SK-N-SH (cell line): ENCODE measurements at regions not wholly inside any gene's neighbourhood (a gene's known extent, or its start where the extent isn't known, plus 50 kb on each side); places are given as distances from the start of the nearest gene placed in this dataset.

Experiments
- CTCF ChIA-PET: fragments of 300-600, 350-600 bp; formaldehyde crosslinking; extraction: SDS; loops from one replicate; lab custom pipeline; 2021; lab: Yijun Ruan, JAX
- POLR2A ChIA-PET: fragments of 350-600 bp; sonication (Branson Sonifier 250); formaldehyde crosslinking; extraction: SDS; loops from one replicate; lab custom pipeline; 2020; ENCODE audit warnings: antibody characterized with exemption, inconsistent platforms; lab: Yijun Ruan, JAX
- DNase-seq: peaks from one replicate; pipeline ENCODE4 v3.0.0; 2012
- H2AFZ ChIP-seq: fragments of 200-600 bp; sonication (generic); 2 replicates; pipeline ENCODE4 v1.8.1; 2016; ENCODE audit warnings: antibody characterized with exemption, mild to moderate bottlenecking, low read depth
- H3F3A ChIP-seq: fragments of 200-600 bp; sonication (generic); replicated peaks from 2 replicates; pipeline ENCODE3; 2016; ENCODE audit warnings: antibody characterized with exemption, mild to moderate bottlenecking; ENCODE audit not compliant: insufficient read depth
- H3K27ac ChIP-seq, 2 experiments: fragments of 200-500 bp in 1 of 2; fragments of 200-600 bp in 1 of 2; sonication (Bioruptor generic) in 1 of 2; sonication (generic), shearing (Covaris generic) in 1 of 2; 2 replicates each; pipeline versions ENCODE4 v1.5.1 to v1.6.1; 2014 to 2016; ENCODE audit warnings: low read depth in 2 of 2, inconsistent platforms in 1 of 2, low read length in 1 of 2, mild to moderate bottlenecking in 1 of 2, mixed read lengths in 1 of 2
- H3K27me3 ChIP-seq: fragments of 200-600 bp; sonication (generic), shearing (Covaris generic); 2 replicates; pipeline ENCODE4 v1.6.1; 2016; ENCODE audit warnings: mixed run types; ENCODE audit not compliant: insufficient read depth
- H3K36me3 ChIP-seq, 2 experiments: fragments of 200-500 bp in 1 of 2; fragments of 200-600 bp in 1 of 2; sonication (Bioruptor generic) in 1 of 2; sonication (generic) in 1 of 2; replicated peaks in 1 of 2; 2 replicates each; pipeline versions ENCODE3 to v1.5.1; 2014 to 2016; ENCODE audit warnings: low read length in 1 of 2, mild to moderate bottlenecking in 1 of 2; ENCODE audit not compliant: insufficient read depth in 2 of 2, control insufficient read depth in 1 of 2
- H3K4me1 ChIP-seq, 2 experiments: fragments of 200-500 bp in 1 of 2; fragments of 200-600 bp in 1 of 2; sonication (Bioruptor generic) in 1 of 2; sonication (generic), shearing (Covaris generic) in 1 of 2; 2 replicates each; pipeline versions ENCODE4 v1.5.1 to v1.6.1; 2014 to 2016; ENCODE audit warnings: low read depth in 1 of 2, low read length in 1 of 2, mixed run types in 1 of 2; ENCODE audit not compliant: insufficient read depth in 2 of 2, control insufficient read depth in 1 of 2
- H3K4me2 ChIP-seq: fragments of 200-600 bp; sonication (generic), shearing (Covaris generic); 2 replicates; pipeline ENCODE4 v1.6.1; 2017; ENCODE audit warnings: mixed run types
- H3K4me3 ChIP-seq, 2 experiments: fragments of 200-500 bp in 1 of 2; fragments of 200-600 bp in 1 of 2; sonication (Bioruptor generic) in 1 of 2; sonication (generic), shearing (Covaris generic) in 1 of 2; 2 replicates each; pipeline versions ENCODE4 v1.5.1 to v1.8.1; 2014 to 2016; ENCODE audit warnings: low read depth in 2 of 2, inconsistent platforms in 1 of 2, low read length in 1 of 2, mild to moderate bottlenecking in 1 of 2, mixed read lengths in 1 of 2, moderate library complexity in 1 of 2
- H3K79me2 ChIP-seq: fragments of 200-600 bp; sonication (generic); 2 replicates; pipeline ENCODE4 v1.8.1; 2017; ENCODE audit warnings: mild to moderate bottlenecking; ENCODE audit not compliant: insufficient read depth
- H3K9ac ChIP-seq: fragments of 200-600 bp; sonication (generic); 2 replicates; pipeline ENCODE4 v1.6.1; 2017; ENCODE audit warnings: mixed run types
- H3K9me2 ChIP-seq: fragments of 200-600 bp; sonication (generic); 2 replicates; pipeline ENCODE4 v1.6.1; 2017; ENCODE audit warnings: mixed run types
- H3K9me3 ChIP-seq: fragments of 200-600 bp; sonication (generic); 2 replicates; pipeline ENCODE4 v1.6.1; 2017; ENCODE audit warnings: mixed run types, mild to moderate bottlenecking, moderate library complexity
- H4K20me1 ChIP-seq: fragments of 200-600 bp; sonication (generic); 2 replicates; pipeline ENCODE4 v1.6.1; 2017; ENCODE audit warnings: mild to moderate bottlenecking, mixed run types; ENCODE audit not compliant: insufficient read depth
- CHD2 ChIP-seq: fragments of 150-350 bp; IDR thresholded peaks from 2 replicates; pipeline ENCODE4 v1.6.1; 2018; ENCODE audit warnings: low read length; ENCODE audit not compliant: partially characterized antibody
- FOSL2 ChIP-seq: IDR thresholded peaks from 2 replicates; pipeline ENCODE4 v1.4.0; 2012; ENCODE audit warnings: low read depth, mild to moderate bottlenecking, moderate library complexity, borderline replicate concordance
- FOXJ3 ChIP-seq: sonication (generic); formaldehyde crosslinking; IDR thresholded peaks from 2 replicates; pipeline ENCODE4 v1.5.1; 2020; ENCODE audit warnings: mild to moderate bottlenecking, missing genetic modification reagents
- FOXM1 ChIP-seq: IDR thresholded peaks from 2 replicates; pipeline ENCODE4 v1.4.0; 2012; ENCODE audit warnings: low read depth, mild to moderate bottlenecking
- MEF2A ChIP-seq: IDR thresholded peaks from 2 replicates; pipeline ENCODE4 v1.4.0; 2012; ENCODE audit warnings: low read depth, borderline replicate concordance
- MXI1 ChIP-seq: IDR thresholded peaks from 2 replicates; pipeline ENCODE4 v1.6.1; 2012; ENCODE audit warnings: mild to moderate bottlenecking, low read depth, low read length, improper control_type of control experiment
- NRF1 ChIP-seq: IDR thresholded peaks from 2 replicates; pipeline ENCODE4 v1.6.1; 2012; ENCODE audit warnings: low read depth, mild to moderate bottlenecking, low read length
- POLR2AphosphoS5 ChIP-seq: IDR thresholded peaks from 2 replicates; pipeline ENCODE4 v1.6.1; 2012; ENCODE audit warnings: low read depth, low read length
- RFX5 ChIP-seq: IDR thresholded peaks from 2 replicates; pipeline ENCODE4 v1.6.1; 2012; ENCODE audit warnings: mild to moderate bottlenecking, improper control_type of control experiment, low read length
- SMC3 ChIP-seq: IDR thresholded peaks from 2 replicates; pipeline ENCODE4 v1.6.1; 2012; ENCODE audit warnings: low read depth, low read length, improper control_type of control experiment
- TAF1 ChIP-seq: IDR thresholded peaks from 2 replicates; pipeline ENCODE4 v1.6.1; 2012; ENCODE audit warnings: low read depth, mild to moderate bottlenecking, low read length, moderate library complexity, borderline replicate concordance
- TCF12 ChIP-seq: IDR thresholded peaks from 2 replicates; pipeline ENCODE4 v1.4.0; 2012
- TEAD4 ChIP-seq: IDR thresholded peaks from 2 replicates; pipeline ENCODE4 v1.4.0; 2012; ENCODE audit warnings: mild to moderate bottlenecking, borderline replicate concordance; ENCODE audit not compliant: insufficient read depth
- YY1 ChIP-seq: IDR thresholded peaks from 2 replicates; pipeline ENCODE4 v1.4.0; 2012; ENCODE audit warnings: low read depth, mild to moderate bottlenecking
- WGBS: methylation state at CpG from one replicate; pipeline ENCODE4 v1.1.6; 2017; ENCODE audit warnings: low lambda C conversion rate; 5-methylcytosine and 5-hydroxymethylcytosine counted together
- TF ChIP-seq, protein P1 (sequence below): IDR thresholded peaks from 2 replicates; pipeline ENCODE4 v1.4.0; 2012; ENCODE audit warnings: low read depth, borderline replicate concordance
- TF ChIP-seq, protein P2 (sequence below): fragments of 200-600 bp; sonication (generic); IDR thresholded peaks from 2 replicates; pipeline ENCODE4 v1.6.1; 2017; ENCODE audit warnings: antibody characterized with exemption, mild to moderate bottlenecking, moderate library complexity
- TF ChIP-seq, protein P3 (sequence below): IDR thresholded peaks from 2 replicates; pipeline ENCODE4 v1.4.0; 2012; ENCODE audit warnings: low read depth

DNA sequence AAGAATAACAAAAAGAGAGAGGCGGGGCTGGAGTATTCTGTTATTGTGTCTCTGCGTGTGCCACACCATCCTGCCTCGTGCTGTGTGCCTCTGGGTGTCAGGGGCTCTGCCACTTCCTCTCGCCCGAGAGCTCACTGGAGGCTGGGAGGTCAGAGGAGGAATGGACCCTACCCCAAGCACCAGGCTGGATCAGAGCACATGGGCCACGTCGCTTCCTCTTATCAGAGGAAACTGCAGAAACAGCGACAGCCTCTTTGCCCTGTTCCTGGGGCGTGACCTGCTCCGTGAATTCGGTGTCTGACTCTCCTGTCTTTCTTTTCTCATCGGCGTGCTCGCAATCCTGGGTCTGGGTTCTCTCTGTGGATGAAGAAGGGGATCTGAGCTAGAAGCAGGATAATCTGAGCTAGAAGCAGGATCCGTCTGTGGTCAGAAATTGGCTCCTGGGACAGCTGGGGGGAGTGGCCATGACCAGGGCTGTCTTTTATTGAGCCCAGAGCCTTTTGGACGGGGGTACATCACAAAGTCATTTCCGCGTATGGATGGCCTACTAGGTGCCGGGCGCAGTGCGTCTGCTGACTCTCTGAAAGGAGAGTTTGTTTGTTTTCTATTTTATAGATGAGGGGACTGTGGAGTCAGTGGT lies 150.3 kb upstream of the COL5A1 start (continued):
- TF ChIP-seq TEAD4 (no peak), RFX5 (no peak), FOSL2 (no peak), YY1 (no peak)
- TF ChIP-seq, protein P1, sequence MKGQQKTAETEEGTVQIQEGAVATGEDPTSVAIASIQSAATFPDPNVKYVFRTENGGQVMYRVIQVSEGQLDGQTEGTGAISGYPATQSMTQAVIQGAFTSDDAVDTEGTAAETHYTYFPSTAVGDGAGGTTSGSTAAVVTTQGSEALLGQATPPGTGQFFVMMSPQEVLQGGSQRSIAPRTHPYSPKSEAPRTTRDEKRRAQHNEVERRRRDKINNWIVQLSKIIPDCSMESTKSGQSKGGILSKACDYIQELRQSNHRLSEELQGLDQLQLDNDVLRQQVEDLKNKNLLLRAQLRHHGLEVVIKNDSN: no peak

DNA sequence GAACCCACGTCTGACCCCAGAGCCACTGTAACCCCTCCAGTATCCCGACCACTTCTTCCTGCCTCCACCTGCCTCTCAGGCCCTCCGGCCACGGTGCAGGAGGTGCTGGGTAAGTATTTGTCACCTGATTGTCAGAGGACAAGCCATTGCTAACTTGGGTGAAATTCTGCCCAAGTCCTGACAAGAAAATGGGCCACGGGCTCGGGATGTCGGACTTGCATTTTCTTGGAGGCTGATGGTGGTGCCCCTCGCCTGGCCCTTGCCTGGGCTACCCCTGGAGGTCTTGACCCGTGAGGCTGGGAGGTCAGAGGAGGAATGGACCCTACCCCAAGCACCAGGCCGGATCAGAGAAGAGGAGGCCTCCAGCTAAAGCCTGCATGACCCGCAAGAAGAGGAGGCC lies 149.7 kb upstream of the COL5A1 start:
- Histone ChIP-seq H3K79me2 (no peaks in the 10 kb centered on the region), H4K20me1 (no peaks in the 10 kb centered on the region), H2AFZ (no peak overlapping the region), H3K4me2 (no peak overlapping the region), H3K4me3 (no peak overlapping the region), H3K27me3 (no peaks in the 10 kb centered on the region), H3K9me3 (no peaks in the 10 kb centered on the region), H3K9me2 (no peaks in the 10 kb centered on the region), H3K4me1 (peaks cover 2 to 30% of the 10 kb centered on the region in 2 experiments; a peak in 2 of 4 replicates), H3K27ac (no peak overlapping the region), H3K36me3 (no peaks in the 10 kb centered on the region), H3K9ac (no peak overlapping the region), H3F3A (peaks cover 2% of the 10 kb centered on the region)
- ChIA-PET CTCF (interaction anchor here (1.0 to 2.6 kb wide), 2 partner anchors 43 to 318 kb away, joined by 3 to 15 read pairs; no protein-coding TSS in a partner anchor), POLR2A (interaction anchor here (0.8 kb wide), 1 partner anchor 9 kb away, joined by 3 read pairs; no protein-coding TSS in a partner anchor)
- DNase-seq: no peak
- WGBS: 82% methylated on average over 10 of the region's 11 CpGs
- no peak for TF ChIP-seq TAF1
- no peak for TF ChIP-seq MXI1
- TF ChIP-seq FOXJ3 (CRISPR knock-in tag): no peak
- TF ChIP-seq NRF1: no peak
- no peak for TF ChIP-seq TCF12
- TF ChIP-seq POLR2AphosphoS5: no peak
- TF ChIP-seq SMC3: no peak
- TF ChIP-seq YY1: no peak
- TF ChIP-seq, protein P2, sequence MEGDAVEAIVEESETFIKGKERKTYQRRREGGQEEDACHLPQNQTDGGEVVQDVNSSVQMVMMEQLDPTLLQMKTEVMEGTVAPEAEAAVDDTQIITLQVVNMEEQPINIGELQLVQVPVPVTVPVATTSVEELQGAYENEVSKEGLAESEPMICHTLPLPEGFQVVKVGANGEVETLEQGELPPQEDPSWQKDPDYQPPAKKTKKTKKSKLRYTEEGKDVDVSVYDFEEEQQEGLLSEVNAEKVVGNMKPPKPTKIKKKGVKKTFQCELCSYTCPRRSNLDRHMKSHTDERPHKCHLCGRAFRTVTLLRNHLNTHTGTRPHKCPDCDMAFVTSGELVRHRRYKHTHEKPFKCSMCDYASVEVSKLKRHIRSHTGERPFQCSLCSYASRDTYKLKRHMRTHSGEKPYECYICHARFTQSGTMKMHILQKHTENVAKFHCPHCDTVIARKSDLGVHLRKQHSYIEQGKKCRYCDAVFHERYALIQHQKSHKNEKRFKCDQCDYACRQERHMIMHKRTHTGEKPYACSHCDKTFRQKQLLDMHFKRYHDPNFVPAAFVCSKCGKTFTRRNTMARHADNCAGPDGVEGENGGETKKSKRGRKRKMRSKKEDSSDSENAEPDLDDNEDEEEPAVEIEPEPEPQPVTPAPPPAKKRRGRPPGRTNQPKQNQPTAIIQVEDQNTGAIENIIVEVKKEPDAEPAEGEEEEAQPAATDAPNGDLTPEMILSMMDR: no peak
- TF ChIP-seq MEF2A: no peak
- TF ChIP-seq CHD2: no peak
- TF ChIP-seq FOXM1: no peak
- no peak for TF ChIP-seq RFX5
- TF ChIP-seq, protein P3, sequence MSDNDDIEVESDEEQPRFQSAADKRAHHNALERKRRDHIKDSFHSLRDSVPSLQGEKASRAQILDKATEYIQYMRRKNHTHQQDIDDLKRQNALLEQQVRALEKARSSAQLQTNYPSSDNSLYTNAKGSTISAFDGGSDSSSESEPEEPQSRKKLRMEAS: no peak
